Activated naive CD4-positive, alpha-beta T cell treated with anti-CD3 and anti-CD28 coated beads for 36 hours (primary cell): ENCODE measurements at regions not wholly inside any gene's neighbourhood (a gene's known extent, or its start where the extent isn't known, plus 50 kb on each side); places are given as distances from the start of the nearest gene placed in this dataset.

Experiments
- CTCF ChIA-PET: fragments of 350-600 bp; sonication (Branson Sonifier 250); formaldehyde crosslinking; loops from one replicate; lab custom pipeline; 2021; ENCODE audit warnings: antibody characterized with exemption; lab: Charles Lee
- DNase-seq: peaks from one replicate; pipeline ENCODE4 v3.0.0-alpha.2; 2020
- H3K27ac Mint-ChIP-seq: one replicate; pipeline ENCODE4 v1.8.0; 2021; ENCODE audit warnings: mild to moderate bottlenecking, mixed read lengths
- H3K27me3 Mint-ChIP-seq: one replicate; pipeline ENCODE4 v1.8.0; 2021; ENCODE audit warnings: low read depth, mixed read lengths
- H3K36me3 Mint-ChIP-seq: one replicate; pipeline ENCODE4 v1.8.0; 2021; ENCODE audit warnings: low read depth, mixed read lengths
- H3K4me1 Mint-ChIP-seq: one replicate; pipeline ENCODE4 v1.8.0; 2021; ENCODE audit warnings: low read depth, mixed read lengths
- H3K4me3 Mint-ChIP-seq: one replicate; pipeline ENCODE4 v1.8.0; 2021; ENCODE audit warnings: mild to moderate bottlenecking, moderate library complexity, mixed read lengths
- H3K9me3 Mint-ChIP-seq: one replicate; pipeline ENCODE4 v1.8.0; 2021; ENCODE audit warnings: mixed read lengths
- intact Hi-C: fragments of 100-400 bp; cut with micrococcal nuclease; formaldehyde crosslinking; loops from one replicate; pipeline ENCODE4 v1.15.1; 2023

DNA sequence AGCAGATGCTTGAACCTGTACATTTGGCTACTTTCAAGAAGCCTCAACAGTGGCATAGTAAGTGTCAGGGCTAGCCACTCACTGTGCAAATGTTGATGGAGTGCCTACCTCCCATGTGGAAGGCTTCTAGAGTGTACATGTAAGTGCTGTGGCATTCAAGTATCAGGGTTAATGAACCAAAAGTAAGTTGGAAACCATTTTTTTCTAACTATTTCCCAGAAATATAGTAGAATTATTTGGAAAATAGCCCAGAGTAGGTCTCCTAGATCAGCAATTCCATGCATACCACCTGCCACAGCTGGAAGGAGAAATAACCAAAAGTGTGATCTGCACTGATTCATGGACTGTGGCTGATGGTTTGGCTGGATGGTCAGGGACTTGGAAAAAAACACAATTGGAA is 53.3 kb downstream of the FOXD1 start:
- H3K27ac Mint-ChIP-seq: no peak overlapping the region
- no peaks in the 10 kb centered on the region for H3K4me1 Mint-ChIP-seq
- intact Hi-C loops: no loop called here
- CTCF ChIA-PET: no interaction called here
- H3K27me3 Mint-ChIP-seq: peaks cover 9% of the 10 kb centered on the region
- no peak overlapping the region for H3K4me3 Mint-ChIP-seq
- H3K9me3 Mint-ChIP-seq: no peaks in the 10 kb centered on the region
- no peak for DNase-seq
- H3K36me3 Mint-ChIP-seq: no peaks in the 10 kb centered on the region

DNA sequence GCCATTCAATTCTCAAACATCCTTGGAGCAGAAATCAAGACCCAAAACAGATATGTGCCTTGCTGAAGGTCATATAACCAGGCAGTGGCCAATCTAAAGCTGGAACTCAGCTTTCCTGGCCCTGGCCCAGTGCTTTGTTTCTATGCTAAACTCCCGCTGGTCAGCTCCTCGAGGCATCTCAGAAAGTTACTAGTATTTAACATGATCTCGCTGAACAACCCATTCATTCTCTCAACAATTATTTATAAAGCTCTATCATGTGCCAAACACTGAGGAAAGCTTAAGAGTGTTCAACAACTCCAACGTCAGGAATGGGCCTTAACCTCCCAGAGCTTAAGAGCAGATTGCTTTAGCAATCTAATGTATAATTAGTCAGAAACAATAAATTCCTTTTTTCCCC is 54.0 kb downstream of the FOXD1 start:
- no peaks in the 10 kb centered on the region for H3K36me3 Mint-ChIP-seq
- no peaks in the 10 kb centered on the region for H3K4me1 Mint-ChIP-seq
- intact Hi-C loops: no loop called here
- DNase-seq: no peak
- peaks cover 11% of the 10 kb centered on the region for H3K27me3 Mint-ChIP-seq
- no peak overlapping the region for H3K4me3 Mint-ChIP-seq
- no peak overlapping the region for H3K27ac Mint-ChIP-seq
- H3K9me3 Mint-ChIP-seq: no peaks in the 10 kb centered on the region
- CTCF ChIA-PET: no interaction called here

DNA sequence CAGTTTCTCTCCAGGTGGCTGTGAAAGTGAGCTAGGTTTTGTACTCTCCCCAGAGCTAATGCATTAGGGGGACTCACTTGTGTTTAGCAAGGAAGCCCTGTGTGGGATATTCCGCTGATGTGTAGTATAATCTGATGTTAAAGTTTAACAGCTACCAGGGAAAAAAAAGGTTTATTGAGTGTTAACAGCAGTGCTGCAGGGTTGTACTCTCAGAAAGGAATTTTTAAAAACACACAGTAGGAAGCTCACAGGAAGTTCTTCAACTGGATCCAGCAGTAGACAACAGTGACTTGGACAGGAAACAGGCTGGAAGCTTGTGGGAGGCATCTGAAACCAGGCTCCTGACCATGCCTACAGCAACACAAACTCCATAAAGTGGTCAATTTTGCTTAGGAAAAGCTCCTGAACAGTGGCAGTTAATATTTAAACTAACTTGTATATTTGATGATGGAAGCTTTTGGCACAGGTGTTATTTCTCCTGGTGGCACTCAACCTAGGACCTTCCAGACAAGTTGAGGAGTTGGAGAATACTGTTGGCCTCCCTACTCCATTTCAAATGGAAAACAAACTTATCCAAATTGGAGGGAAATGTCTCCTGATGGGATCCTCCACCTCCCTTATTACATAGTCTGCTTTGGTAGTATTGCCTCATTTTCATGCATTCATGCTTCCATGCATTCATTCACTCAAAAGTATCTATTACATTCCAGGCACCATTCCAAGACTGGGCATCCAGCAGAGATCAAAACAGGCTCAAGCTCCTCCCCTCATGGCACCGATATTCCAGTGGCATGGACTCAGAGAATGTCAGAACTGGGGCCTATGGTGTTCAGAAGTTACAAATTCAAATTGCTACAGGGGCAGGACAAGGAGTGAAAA is 54.7 kb downstream of the FOXD1 start:
- no peaks in the 10 kb centered on the region for H3K36me3 Mint-ChIP-seq
- no peaks in the 10 kb centered on the region for H3K9me3 Mint-ChIP-seq
- no peak overlapping the region for H3K4me3 Mint-ChIP-seq
- no peak overlapping the region for H3K27ac Mint-ChIP-seq
- intact Hi-C loops: no loop called here
- no peak for DNase-seq
- CTCF ChIA-PET: no interaction called here
- H3K27me3 Mint-ChIP-seq: peaks cover 11% of the 10 kb centered on the region
- H3K4me1 Mint-ChIP-seq: no peaks in the 10 kb centered on the region

DNA sequence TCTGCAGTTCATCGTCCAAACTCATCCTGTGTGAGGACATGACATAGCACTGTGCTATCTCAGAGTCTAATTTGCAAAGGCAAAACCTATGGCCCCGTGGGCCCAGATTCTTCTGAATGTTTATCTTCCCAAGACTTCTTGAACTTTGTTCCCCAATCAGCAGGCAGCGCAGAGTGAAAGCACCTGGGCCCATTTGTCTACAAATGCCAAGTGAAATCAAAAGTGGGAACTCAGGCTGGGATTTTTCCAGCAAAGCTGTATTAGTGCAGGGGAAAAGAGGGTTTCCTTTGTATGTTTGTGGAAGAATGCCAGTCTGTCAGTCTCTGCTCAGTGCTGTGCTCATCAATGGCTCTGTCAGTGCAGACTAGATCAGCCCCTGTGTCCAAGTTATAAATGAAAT is 55.8 kb downstream of the FOXD1 start:
- Mint-ChIP-seq H3K4me3 (no peak overlapping the region), H3K36me3 (no peaks in the 10 kb centered on the region), H3K27me3 (peaks cover 11% of the 10 kb centered on the region), H3K27ac (no peak overlapping the region), H3K4me1 (peaks cover 7% of the 10 kb centered on the region), H3K9me3 (no peaks in the 10 kb centered on the region)
- intact Hi-C loops: no loop called here
- CTCF ChIA-PET: interaction anchor here (0.7 kb wide), 1 partner anchor 14 kb away, joined by 3 read pairs; no protein-coding TSS in a partner anchor
- no peak for DNase-seq

DNA sequence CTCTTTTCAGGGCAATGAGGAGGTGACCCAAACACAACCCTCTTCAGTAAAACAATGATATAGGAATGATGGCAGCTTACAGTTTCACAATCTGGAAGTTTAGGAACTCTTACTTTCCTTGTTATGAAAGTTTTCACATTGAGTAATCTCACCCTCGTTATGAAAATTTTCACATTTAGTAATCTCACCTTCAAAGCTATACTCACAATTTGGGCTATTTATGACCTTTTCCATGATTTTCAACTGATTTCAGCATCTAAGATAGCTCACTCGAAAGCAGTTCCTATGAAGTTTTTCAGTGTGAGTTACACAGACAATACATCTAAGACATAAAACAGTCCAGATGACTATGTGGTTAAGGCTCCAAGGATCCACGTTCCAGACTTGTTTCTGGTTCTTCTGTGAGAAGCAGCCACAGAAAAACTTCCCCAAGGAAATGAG is 57.1 kb downstream of the FOXD1 start:
- Mint-ChIP-seq H3K27ac (no peak overlapping the region), H3K36me3 (no peaks in the 10 kb centered on the region), H3K9me3 (no peaks in the 10 kb centered on the region), H3K27me3 (peaks cover 11% of the 10 kb centered on the region), H3K4me1 (peaks cover 17% of the 10 kb centered on the region), H3K4me3 (no peak overlapping the region)
- CTCF ChIA-PET: no interaction called here
- DNase-seq: no peak
- intact Hi-C loops: no loop called here

DNA sequence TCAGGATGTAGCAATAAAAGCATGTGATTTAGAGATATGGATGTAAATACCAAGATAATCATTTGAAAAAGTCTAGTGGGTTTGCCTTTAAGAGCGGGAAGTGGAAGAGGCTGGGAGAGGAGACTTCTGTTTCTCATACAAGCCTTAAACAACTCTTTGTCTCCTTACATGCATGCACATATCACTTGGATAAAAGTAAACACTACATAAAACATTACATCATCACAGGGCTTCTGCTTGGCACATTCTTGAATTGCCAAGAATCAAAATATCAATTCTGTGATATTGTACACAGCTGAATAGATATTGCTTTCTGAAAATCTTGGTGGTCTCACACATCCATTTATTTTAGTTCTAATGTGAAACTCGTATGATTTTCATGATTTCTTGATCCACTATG is 57.6 kb downstream of the FOXD1 start:
- intact Hi-C loops: no loop called here
- DNase-seq: no peak
- no peaks in the 10 kb centered on the region for H3K9me3 Mint-ChIP-seq
- no peaks in the 10 kb centered on the region for H3K36me3 Mint-ChIP-seq
- no peak overlapping the region for H3K4me3 Mint-ChIP-seq
- peaks cover 11% of the 10 kb centered on the region for H3K27me3 Mint-ChIP-seq
- H3K27ac Mint-ChIP-seq: no peak overlapping the region
- CTCF ChIA-PET: no interaction called here
- H3K4me1 Mint-ChIP-seq: peaks cover 19% of the 10 kb centered on the region

DNA sequence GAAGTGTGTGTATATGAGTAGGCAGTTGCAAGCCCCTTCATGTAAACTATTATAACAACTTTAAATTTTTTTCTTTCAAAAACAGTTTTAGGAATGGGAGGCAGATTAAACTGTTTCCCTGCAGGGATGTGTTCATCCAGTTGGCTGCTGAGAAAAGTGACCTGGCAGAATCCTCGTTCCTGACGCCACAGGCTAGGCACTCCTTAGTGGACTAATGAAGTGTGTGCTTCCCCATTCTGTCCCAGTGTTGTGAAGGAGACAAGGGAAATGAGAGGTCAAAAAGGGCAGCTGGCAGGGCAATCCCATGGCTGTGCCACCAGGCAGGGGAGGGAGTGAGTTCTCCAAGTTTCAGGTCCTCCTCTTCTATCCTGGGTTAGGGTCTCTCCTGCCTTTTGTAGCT is 59.8 kb downstream of the FOXD1 start:
- CTCF ChIA-PET: no interaction called here

DNA sequence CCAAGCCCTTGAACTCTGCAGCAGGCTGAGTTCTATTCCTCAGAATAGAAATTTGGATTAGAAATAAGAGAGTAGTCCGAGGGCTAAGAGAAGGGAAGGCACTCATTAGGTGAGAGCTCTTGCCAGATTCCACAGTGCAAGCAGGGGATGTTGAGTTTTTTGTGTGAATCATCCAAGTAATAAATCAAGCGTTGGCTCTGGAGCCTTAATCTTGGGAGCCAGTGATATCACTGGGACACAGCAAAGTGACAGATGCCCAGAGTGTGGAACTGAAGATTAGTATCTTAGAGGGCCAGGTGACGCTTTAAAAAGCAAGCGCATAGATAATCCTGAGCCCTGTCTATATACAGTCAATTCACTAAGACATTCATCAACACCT is 60.3 kb downstream of the FOXD1 start:
- H3K27ac Mint-ChIP-seq: no peak overlapping the region
- H3K27me3 Mint-ChIP-seq: peaks cover 19% of the 10 kb centered on the region
- H3K4me3 Mint-ChIP-seq: no peak overlapping the region
- peaks cover 4% of the 10 kb centered on the region for H3K36me3 Mint-ChIP-seq
- CTCF ChIA-PET: interaction anchor here (1.2 kb wide), 1 partner anchor 63 kb away, joined by 3 read pairs; no protein-coding TSS in a partner anchor
- peaks cover 15% of the 10 kb centered on the region for H3K9me3 Mint-ChIP-seq
- peaks cover 19% of the 10 kb centered on the region for H3K4me1 Mint-ChIP-seq
- intact Hi-C loops: loop anchor here (10.0 kb wide), 1 partner anchor 173 kb away; no protein-coding TSS in a partner anchor
- DNase-seq: no peak

More for the DNA sequence above, 59.8 kb downstream of the FOXD1 start:
- peaks cover 19% of the 10 kb centered on the region for H3K4me1 Mint-ChIP-seq
- H3K27ac Mint-ChIP-seq: no peak overlapping the region
- peaks cover 4% of the 10 kb centered on the region for H3K36me3 Mint-ChIP-seq
- peaks cover 15% of the 10 kb centered on the region for H3K27me3 Mint-ChIP-seq
- DNase-seq: no peak
- peaks cover 14% of the 10 kb centered on the region for H3K9me3 Mint-ChIP-seq
- intact Hi-C loops: loop anchor here (10.0 kb wide), 1 partner anchor 174 kb away; no protein-coding TSS in a partner anchor
- H3K4me3 Mint-ChIP-seq: no peak overlapping the region

DNA sequence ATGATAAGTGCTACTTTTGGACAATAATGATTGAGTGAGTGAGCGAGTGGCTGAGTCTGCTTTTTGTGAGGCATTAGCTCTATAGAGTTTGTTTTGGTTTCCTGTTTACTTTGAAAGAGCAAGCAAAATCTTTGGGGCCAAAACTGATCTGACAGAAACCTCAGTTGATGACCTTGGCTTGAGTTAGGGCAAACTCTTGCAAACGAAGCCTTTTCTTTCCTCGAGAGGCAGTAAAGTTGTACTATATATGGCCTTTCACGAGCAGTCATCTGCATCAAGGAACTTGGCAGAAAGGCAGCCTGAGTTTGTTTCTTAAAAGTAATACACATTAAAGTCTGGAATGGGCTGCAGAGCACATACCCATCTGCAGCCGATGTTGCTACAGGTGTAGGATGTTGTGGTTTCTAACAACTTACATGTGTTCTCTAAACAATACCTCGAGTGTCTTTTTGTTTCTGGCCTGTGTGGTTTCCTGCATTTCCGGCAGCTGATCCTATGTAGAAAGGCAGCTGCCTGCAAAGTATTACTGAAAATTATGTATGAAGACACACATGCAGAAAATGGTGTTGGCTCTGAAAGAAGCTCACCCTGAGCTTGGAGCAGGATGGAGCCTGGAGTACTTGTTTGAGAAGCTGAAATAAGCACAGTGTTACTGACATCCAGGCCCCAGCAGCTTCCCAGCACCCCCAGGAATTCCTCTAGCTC is 60.8 kb downstream of the FOXD1 start:
- intact Hi-C loops: loop anchor here (10.0 kb wide), 1 partner anchor 173 kb away; no protein-coding TSS in a partner anchor
- H3K4me1 Mint-ChIP-seq: peaks cover 19% of the 10 kb centered on the region
- no peak overlapping the region for H3K27ac Mint-ChIP-seq
- peaks cover 15% of the 10 kb centered on the region for H3K9me3 Mint-ChIP-seq
- DNase-seq: peak; percentile 60
- peaks cover 25% of the 10 kb centered on the region for H3K27me3 Mint-ChIP-seq
- CTCF ChIA-PET: interaction anchor here (1.2 kb wide), 1 partner anchor 63 kb away, joined by 3 read pairs; no protein-coding TSS in a partner anchor
- H3K36me3 Mint-ChIP-seq: peaks cover 4% of the 10 kb centered on the region
- no peak overlapping the region for H3K4me3 Mint-ChIP-seq

DNA sequence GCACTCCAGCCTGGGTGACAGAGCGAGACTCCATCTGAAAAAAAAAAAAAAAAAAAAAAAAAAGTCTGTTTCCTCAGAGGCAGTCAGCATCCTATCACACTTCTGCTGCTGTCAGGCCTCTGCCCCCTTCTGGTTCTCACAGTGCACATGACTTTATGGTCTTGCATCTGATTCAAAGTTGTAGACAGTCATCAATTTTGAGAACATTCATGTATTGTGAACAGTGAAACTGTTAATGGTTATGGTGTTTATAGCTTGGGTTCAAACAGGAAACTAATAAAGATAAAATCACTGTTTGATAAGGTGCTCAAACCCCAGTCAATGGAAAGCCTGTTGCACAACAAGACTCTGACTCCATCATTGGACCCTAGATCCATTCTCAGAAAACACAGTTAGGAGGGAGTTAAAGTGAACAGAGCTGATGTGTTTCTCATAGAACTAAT is 61.4 kb downstream of the FOXD1 start:
- intact Hi-C loops: loop anchor here (10.0 kb wide), 1 partner anchor 172 kb away; no protein-coding TSS in a partner anchor
- Mint-ChIP-seq H3K27ac (no peak overlapping the region), H3K4me1 (peaks cover 19% of the 10 kb centered on the region), H3K27me3 (peaks cover 29% of the 10 kb centered on the region), H3K36me3 (peaks cover 4% of the 10 kb centered on the region), H3K9me3 (peaks cover 15% of the 10 kb centered on the region), H3K4me3 (no peak overlapping the region)
- CTCF ChIA-PET: interaction anchor here (1.2 kb wide), 1 partner anchor 64 kb away, joined by 3 read pairs; no protein-coding TSS in a partner anchor
- peak; percentile 40 for DNase-seq

DNA sequence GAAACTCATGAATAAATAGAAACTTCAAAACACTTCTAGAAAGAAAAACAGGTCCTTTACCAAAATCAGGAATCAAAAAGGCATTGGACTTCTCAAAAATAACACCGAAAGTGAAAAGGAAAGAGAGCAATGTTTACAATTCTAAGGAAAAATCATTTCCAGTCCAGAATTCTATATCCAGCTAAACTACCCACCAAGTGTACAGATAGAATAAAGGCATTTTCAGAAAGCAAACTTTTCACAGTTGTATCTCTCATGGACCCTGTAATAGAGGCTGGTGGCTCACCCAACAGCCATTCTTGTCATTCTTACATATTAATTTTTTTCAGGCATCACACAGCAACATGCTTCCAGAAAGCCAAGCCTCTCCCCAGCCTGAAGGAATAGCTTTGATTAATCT is 63.7 kb downstream of the FOXD1 start:
- Mint-ChIP-seq H3K36me3 (peaks cover 4% of the 10 kb centered on the region), H3K4me3 (no peak overlapping the region), H3K9me3 (peaks cover 15% of the 10 kb centered on the region), H3K27me3 (peaks cover 40% of the 10 kb centered on the region), H3K4me1 (peaks cover 32% of the 10 kb centered on the region), H3K27ac (no peak overlapping the region)
- intact Hi-C loops: loop anchor here (5.0 to 10.0 kb wide), 2 partner anchors 83 to 170 kb away; no protein-coding TSS in a partner anchor
- CTCF ChIA-PET: no interaction called here
- no peak for DNase-seq

DNA sequence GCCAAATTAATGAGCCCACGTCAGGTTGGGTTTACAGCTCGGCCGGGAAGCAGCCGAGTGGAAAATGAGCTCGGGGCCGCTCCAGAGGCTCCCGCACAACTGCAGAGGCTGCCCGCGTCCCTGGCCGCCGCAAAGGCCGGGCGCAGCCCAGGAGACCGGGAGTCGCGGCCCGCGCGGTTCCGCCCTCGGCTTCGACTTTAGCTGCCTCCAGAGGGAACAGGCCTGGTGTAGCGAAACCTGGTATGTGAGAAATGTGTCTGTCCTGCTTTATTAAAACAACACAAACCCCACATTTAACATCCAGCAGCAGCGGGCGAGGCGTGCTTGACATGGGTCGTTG is 66.2 kb downstream of the FOXD1 start:
- peaks cover 21% of the 10 kb centered on the region for H3K4me1 Mint-ChIP-seq
- CTCF ChIA-PET: interaction anchor here (0.5 kb wide), 1 partner anchor 1646 kb away, joined by 3 read pairs; no protein-coding TSS in a partner anchor
- H3K27ac Mint-ChIP-seq: no peak overlapping the region
- H3K36me3 Mint-ChIP-seq: peaks cover 4% of the 10 kb centered on the region
- H3K27me3 Mint-ChIP-seq: peaks cover 61% of the 10 kb centered on the region
- H3K9me3 Mint-ChIP-seq: peaks cover 15% of the 10 kb centered on the region
- DNase-seq: no peak
- no peak overlapping the region for H3K4me3 Mint-ChIP-seq
- intact Hi-C loops: loop anchor here (5.0 to 10.0 kb wide), 2 partner anchors 80 to 168 kb away; no protein-coding TSS in a partner anchor
